ENCODE measurements at regions not wholly inside any gene's neighbourhood (a gene's known extent, or its start where the extent isn't known, plus 50 kb on each side); places are given as distances from the start of the nearest gene placed in this dataset.

GRCh38 chr9:103707181-103707580 is 386.9 kb upstream of the SMC2 start:
- intact Hi-C loops (cut with DNase I; ENCODE audit: low total_unique reads) (loop anchor here (5.0 kb wide), 1 partner anchor 275 kb away; no protein-coding TSS in a partner anchor), in situ Hi-C loops (cut with MboI; ENCODE audit: low pct_ligation_motif_present in 1 of 4, low pct_unique_long_range_greater_than_20kb in 1 of 4, low sequenced_read_pairs in 3 of 4) (no loop called here)
- Histone ChIP-seq H3K4me3 (no peak overlapping the region), H3K27me3 (no peaks in the 10 kb centered on the region), H3K36me3 (no peaks in the 10 kb centered on the region), H3K27ac (no peak overlapping the region), H3K4me1 (no peaks in the 10 kb centered on the region), H3K9me3 (peaks cover 0 to 3% of the 10 kb centered on the region in 2 donors)
- DNase-seq = no peak
- TF ChIP-seq CTCF (IDR thresholded peaks at IDR 0.05) (no peak), EP300 (IDR thresholded peaks at IDR 0.05; ENCODE audit: low read depth) (no peak), POLR2AphosphoS5 (IDR thresholded peaks at IDR 0.05) (no peak), POLR2A (IDR thresholded peaks at IDR 0.05) (no peak)
- WGBS, 2 donors (ENCODE audit: low coverage in 1 of 2) = 40 to 60% methylated on average over 2 of the region's 2 CpGs

DNA sequence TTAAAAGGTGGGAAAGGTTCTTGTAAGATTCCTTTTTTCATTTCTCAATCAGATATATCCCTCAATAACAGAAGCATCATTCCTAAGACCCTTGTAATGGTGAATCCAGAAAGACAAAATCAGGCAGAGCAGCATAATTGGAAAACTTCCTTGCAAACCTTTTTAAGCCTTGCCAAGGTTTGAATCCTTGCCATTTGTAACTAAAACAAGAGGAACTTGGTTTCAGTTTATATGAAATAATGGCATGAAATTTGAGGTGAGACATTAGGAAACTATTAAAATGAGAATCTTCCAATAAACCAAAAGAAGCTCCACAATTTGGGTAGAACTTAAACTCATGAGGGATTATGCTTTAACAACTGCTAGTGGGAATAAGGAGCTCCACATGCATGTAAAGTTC is 384.7 kb upstream of the SMC2 start:
- no peaks in the 10 kb centered on the region for H3K4me1 ChIP-seq
- DNase-seq = no peak
- no peaks in the 10 kb centered on the region for H3K36me3 ChIP-seq
- in situ Hi-C loops (cut with MboI; ENCODE audit: low pct_ligation_motif_present in 1 of 4, low pct_unique_long_range_greater_than_20kb in 1 of 4, low sequenced_read_pairs in 3 of 4) = no loop called here
- no peaks in the 10 kb centered on the region for H3K27me3 ChIP-seq
- TF ChIP-seq CTCF (IDR thresholded peaks at IDR 0.05) (no peak), EP300 (IDR thresholded peaks at IDR 0.05; ENCODE audit: low read depth) (no peak), POLR2A (IDR thresholded peaks at IDR 0.05) (no peak), POLR2AphosphoS5 (IDR thresholded peaks at IDR 0.05) (no peak)
- peaks cover 0 to 3% of the 10 kb centered on the region in 2 donors for H3K9me3 ChIP-seq
- intact Hi-C loops (cut with DNase I; ENCODE audit: low total_unique reads) = loop anchor here (5.0 kb wide), 1 partner anchor 273 kb away; no protein-coding TSS in a partner anchor
- H3K27ac ChIP-seq = no peak overlapping the region
- no peak overlapping the region for H3K4me3 ChIP-seq

- in situ Hi-C loops (cut with MboI; ENCODE audit: low pct_ligation_motif_present in 1 of 4, low pct_unique_long_range_greater_than_20kb in 1 of 4, low sequenced_read_pairs in 3 of 4) = no loop called here
- Histone ChIP-seq H3K27me3 (no peaks in the 10 kb centered on the region), H3K4me3 (no peak overlapping the region), H3K4me1 (no peaks in the 10 kb centered on the region), H3K27ac (no peak overlapping the region), H3K36me3 (no peaks in the 10 kb centered on the region), H3K9me3 (peaks cover 3% of the 10 kb centered on the region in 2 donors)
- TF ChIP-seq POLR2A (IDR thresholded peaks at IDR 0.05) (no peak), EP300 (IDR thresholded peaks at IDR 0.05; ENCODE audit: low read depth) (no peak), CTCF (IDR thresholded peaks at IDR 0.05) (no peak), POLR2AphosphoS5 (IDR thresholded peaks at IDR 0.05) (no peak)
- no peak for DNase-seq
- intact Hi-C loops (cut with DNase I; ENCODE audit: low total_unique reads) = no loop called here
- 67 to 70% methylated on average over 3 of the region's 3 CpGs for WGBS, 2 donors (ENCODE audit: low coverage in 1 of 2)
Measured at GRCh38 chr9:103713631-103714030, 380.5 kb upstream of the SMC2 start.

- H3K36me3 ChIP-seq = no peaks in the 10 kb centered on the region
- H3K27ac ChIP-seq = no peak overlapping the region
- H3K4me1 ChIP-seq = no peaks in the 10 kb centered on the region
- WGBS, 2 donors (ENCODE audit: low coverage in 1 of 2) = 64% methylated on average over 1 of the region's 1 CpG; no CpG with 5 or more reads in 1 of the 2 donors
- H3K9me3 ChIP-seq = peaks cover 0 to 3% of the 10 kb centered on the region in 2 donors
- DNase-seq = no peak
- no peak overlapping the region for H3K4me3 ChIP-seq
- intact Hi-C loops (cut with DNase I; ENCODE audit: low total_unique reads) (no loop called here), in situ Hi-C loops (cut with MboI; ENCODE audit: low pct_ligation_motif_present in 1 of 4, low pct_unique_long_range_greater_than_20kb in 1 of 4, low sequenced_read_pairs in 3 of 4) (no loop called here)
- H3K27me3 ChIP-seq = no peaks in the 10 kb centered on the region
- TF ChIP-seq POLR2A (IDR thresholded peaks at IDR 0.05) = no peak
- TF ChIP-seq CTCF (IDR thresholded peaks at IDR 0.05) = no peak
- no peak for TF ChIP-seq EP300 (IDR thresholded peaks at IDR 0.05; ENCODE audit: low read depth)
- TF ChIP-seq POLR2AphosphoS5 (IDR thresholded peaks at IDR 0.05) = no peak
Measured at GRCh38 chr9:103714992-103715391, 379.1 kb upstream of the SMC2 start.

Data from transverse colon (tissue), 4 donors.